H1 (cell line): ENCODE measurements at regions not wholly inside any gene's neighbourhood (a gene's known extent, or its start where the extent isn't known, plus 50 kb on each side); places are given as distances from the start of the nearest gene placed in this dataset.

Source experiments
- EGR1 ChIP-seq: IDR thresholded peaks from 2 replicates; pipeline ENCODE4 v1.6.1; 2011; ENCODE audit warnings: low read depth, low read length, borderline replicate concordance
- EP300 ChIP-seq, 2 experiments: IDR thresholded peaks; 1 replicate in 1 of 2; 2 replicates in 1 of 2; pipeline ENCODE4 v1.6.1; 2011 to 2012; ENCODE audit warnings: low read depth in 2 of 2, low read length in 2 of 2, mild to moderate bottlenecking in 2 of 2, borderline replicate concordance in 1 of 2, inconsistent platforms in 1 of 2, moderate library complexity in 1 of 2
- NANOG ChIP-seq: IDR thresholded peaks from 2 replicates; pipeline ENCODE4 v1.6.1; 2011; ENCODE audit warnings: low read length, low read depth, mild to moderate bottlenecking, inconsistent platforms; ENCODE audit not compliant: insufficient read depth, poor library complexity, severe bottlenecking
- POLR2A ChIP-seq, 2 experiments: IDR thresholded peaks; 1 replicate in 1 of 2; 2 replicates in 1 of 2; pipeline ENCODE4 v1.6.1; 2011; ENCODE audit warnings: low read depth in 2 of 2, low read length in 2 of 2, mild to moderate bottlenecking in 2 of 2; ENCODE audit errors: control extremely low read depth in 1 of 2
- SIN3A ChIP-seq, 2 experiments: IDR thresholded peaks in 1 of 2; conservative IDR thresholded peaks in 1 of 2; 2 replicates each; pipeline ENCODE4 v1.6.1; 2011 to 2012; ENCODE audit warnings: low read length in 2 of 2, improper control_type of control experiment in 1 of 2, low read depth in 1 of 2, mild to moderate bottlenecking in 1 of 2
- TF ChIP-seq, protein P1 (sequence below), 3 experiments: IDR thresholded peaks; 1 replicate in 2 of 3; 2 replicates in 1 of 3; pipeline versions ENCODE4 v1.5.1 to v1.6.1; 2011; ENCODE audit warnings: low read length in 3 of 3, mild to moderate bottlenecking in 3 of 3, inconsistent platforms in 2 of 3, low read depth in 1 of 3, moderate library complexity in 1 of 3; ENCODE audit not compliant: insufficient read depth in 1 of 3; ENCODE audit errors: control extremely low read depth in 1 of 3
- TF ChIP-seq, protein P2 (sequence below): IDR thresholded peaks from 2 replicates; pipeline ENCODE4 v1.6.1; 2012; ENCODE audit warnings: low read length, inconsistent platforms
- TF ChIP-seq, protein P3 (sequence below): IDR thresholded peaks from 2 replicates; pipeline ENCODE4 v1.6.1; 2011; ENCODE audit warnings: low read length, improper control_type of control experiment

DNA sequence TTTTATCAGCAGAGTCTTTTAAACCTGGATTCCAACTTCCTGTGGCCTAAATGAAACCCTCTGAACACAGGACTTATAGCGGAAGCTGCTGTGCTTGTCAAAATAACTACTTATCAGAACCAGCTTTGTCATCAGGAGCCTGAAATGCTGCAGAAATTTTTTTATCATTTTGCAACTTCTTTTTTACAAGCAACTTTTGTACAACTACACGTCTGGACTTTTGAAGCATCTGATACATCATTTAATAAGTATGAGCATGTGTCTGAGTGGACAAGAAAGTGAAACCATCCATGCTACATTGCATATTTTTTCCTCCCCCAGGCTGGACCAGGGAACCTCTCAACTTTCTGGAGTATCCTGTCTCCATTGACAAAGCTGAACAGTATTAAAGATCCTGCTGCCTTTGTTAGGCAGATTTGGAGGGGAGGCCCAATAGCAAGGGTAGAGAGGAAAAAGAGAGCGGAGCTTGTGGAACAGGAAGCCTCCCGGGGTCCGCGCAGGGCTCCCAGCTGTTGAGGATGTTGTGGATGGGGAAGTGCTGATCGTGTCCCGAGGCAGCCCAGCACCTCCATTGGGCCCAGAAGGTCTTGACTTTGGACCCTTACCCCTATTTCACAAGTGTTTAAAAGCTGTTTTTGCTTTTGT, 196.6 kb downstream of the MSX2 start:
- TF ChIP-seq, protein P1, sequence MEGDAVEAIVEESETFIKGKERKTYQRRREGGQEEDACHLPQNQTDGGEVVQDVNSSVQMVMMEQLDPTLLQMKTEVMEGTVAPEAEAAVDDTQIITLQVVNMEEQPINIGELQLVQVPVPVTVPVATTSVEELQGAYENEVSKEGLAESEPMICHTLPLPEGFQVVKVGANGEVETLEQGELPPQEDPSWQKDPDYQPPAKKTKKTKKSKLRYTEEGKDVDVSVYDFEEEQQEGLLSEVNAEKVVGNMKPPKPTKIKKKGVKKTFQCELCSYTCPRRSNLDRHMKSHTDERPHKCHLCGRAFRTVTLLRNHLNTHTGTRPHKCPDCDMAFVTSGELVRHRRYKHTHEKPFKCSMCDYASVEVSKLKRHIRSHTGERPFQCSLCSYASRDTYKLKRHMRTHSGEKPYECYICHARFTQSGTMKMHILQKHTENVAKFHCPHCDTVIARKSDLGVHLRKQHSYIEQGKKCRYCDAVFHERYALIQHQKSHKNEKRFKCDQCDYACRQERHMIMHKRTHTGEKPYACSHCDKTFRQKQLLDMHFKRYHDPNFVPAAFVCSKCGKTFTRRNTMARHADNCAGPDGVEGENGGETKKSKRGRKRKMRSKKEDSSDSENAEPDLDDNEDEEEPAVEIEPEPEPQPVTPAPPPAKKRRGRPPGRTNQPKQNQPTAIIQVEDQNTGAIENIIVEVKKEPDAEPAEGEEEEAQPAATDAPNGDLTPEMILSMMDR (IDR thresholded peaks at IDR 0.05; ENCODE audit: control extremely low read depth in 1 of 3, insufficient read depth in 1 of 3, low read depth in 1 of 3, low read length in 3 of 3) = no peak
- TF ChIP-seq EGR1 (no peak), SIN3A (conservative IDR thresholded peaks at IDR 0.05 in 1 of 2, IDR thresholded peaks at IDR 0.05 in 1 of 2; ENCODE audit: low read depth in 1 of 2, low read length in 2 of 2) (no peak), EP300 (IDR thresholded peaks at IDR 0.05; ENCODE audit: borderline replicate concordance in 1 of 2, low read depth in 2 of 2, low read length in 2 of 2) (no peak), POLR2A (IDR thresholded peaks at IDR 0.05; ENCODE audit: control extremely low read depth in 1 of 2, low read depth in 2 of 2, low read length in 2 of 2) (no peak), NANOG (no peak)
- TF ChIP-seq, protein P2, sequence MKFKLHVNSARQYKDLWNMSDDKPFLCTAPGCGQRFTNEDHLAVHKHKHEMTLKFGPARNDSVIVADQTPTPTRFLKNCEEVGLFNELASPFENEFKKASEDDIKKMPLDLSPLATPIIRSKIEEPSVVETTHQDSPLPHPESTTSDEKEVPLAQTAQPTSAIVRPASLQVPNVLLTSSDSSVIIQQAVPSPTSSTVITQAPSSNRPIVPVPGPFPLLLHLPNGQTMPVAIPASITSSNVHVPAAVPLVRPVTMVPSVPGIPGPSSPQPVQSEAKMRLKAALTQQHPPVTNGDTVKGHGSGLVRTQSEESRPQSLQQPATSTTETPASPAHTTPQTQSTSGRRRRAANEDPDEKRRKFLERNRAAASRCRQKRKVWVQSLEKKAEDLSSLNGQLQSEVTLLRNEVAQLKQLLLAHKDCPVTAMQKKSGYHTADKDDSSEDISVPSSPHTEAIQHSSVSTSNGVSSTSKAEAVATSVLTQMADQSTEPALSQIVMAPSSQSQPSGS = no peak
- TF ChIP-seq, protein P3, sequence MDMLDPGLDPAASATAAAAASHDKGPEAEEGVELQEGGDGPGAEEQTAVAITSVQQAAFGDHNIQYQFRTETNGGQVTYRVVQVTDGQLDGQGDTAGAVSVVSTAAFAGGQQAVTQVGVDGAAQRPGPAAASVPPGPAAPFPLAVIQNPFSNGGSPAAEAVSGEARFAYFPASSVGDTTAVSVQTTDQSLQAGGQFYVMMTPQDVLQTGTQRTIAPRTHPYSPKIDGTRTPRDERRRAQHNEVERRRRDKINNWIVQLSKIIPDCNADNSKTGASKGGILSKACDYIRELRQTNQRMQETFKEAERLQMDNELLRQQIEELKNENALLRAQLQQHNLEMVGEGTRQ = no peak
